Middle frontal gyrus (tissue), 1 donor: ENCODE measurements at regions not wholly inside any gene's neighbourhood (a gene's known extent, or its start where the extent isn't known, plus 50 kb on each side); places are given as distances from the start of the nearest gene placed in this dataset.

Source experiments
- DNase-seq: peaks from one replicate; pipeline ENCODE4 v3.0.0-alpha.2; 2015; ENCODE audit warnings: low spot score; ENCODE audit errors: extremely low spot score

DNA sequence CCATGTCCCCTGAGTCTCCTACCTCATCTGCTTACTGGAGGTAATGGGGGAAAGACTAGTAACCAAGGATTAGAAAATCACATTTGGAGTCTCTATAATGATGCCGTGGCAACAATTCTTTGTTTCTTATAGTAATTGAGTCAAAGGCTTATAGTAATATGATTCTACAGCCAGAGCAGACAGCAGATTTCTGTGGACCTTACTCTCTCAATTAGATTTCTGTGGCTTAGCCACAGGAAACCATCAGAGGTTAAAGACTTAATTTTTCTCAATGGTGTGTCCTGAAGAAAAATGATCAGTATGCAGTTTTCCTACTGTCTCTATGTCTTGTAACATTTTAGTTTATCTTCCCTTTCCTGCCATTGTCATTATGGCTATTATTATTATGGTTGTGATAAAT lies 59.3 kb upstream of the CD180 start:
- no peak for DNase-seq

DNA sequence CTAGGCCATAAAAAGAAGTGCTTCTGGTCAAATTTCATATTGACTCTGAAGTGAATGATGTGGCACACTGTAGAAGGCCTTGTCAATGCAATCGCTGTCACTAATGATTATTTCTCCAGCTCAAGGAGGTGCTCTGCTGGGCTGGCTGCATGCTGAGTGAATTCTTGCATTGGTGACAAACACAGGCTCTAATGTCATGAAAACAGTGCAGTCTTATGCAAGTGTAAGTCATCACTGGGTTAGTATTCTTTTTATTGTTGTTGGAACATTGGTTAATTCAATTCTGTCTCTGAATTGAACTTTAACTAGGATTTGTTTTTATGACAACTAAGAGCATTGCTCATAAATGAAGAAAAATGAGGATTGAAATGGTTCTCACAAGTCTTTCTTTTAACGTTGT lies 57.3 kb upstream of the CD180 start:
- DNase-seq: no peak

DNA sequence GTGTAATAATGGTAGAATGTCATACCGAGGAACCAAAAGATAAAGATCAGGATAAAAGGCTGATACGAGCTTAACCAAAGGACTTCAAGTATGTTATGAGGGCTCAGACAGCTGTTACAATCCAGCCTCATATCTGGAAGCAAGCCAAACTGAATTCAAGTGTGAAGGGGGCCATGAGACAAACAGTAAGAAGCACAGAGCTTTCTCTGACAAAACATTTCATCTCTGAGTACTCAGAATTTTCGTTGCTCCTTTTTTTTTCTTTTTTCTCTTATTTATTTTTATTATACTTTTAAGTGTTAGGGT lies 52.9 kb upstream of the CD180 start:
- DNase-seq: no peak

- DNase-seq: no peak
These were observed 52.3 kb upstream of the CD180 start for GRCh38 chr5:67248703-67249589.

DNA sequence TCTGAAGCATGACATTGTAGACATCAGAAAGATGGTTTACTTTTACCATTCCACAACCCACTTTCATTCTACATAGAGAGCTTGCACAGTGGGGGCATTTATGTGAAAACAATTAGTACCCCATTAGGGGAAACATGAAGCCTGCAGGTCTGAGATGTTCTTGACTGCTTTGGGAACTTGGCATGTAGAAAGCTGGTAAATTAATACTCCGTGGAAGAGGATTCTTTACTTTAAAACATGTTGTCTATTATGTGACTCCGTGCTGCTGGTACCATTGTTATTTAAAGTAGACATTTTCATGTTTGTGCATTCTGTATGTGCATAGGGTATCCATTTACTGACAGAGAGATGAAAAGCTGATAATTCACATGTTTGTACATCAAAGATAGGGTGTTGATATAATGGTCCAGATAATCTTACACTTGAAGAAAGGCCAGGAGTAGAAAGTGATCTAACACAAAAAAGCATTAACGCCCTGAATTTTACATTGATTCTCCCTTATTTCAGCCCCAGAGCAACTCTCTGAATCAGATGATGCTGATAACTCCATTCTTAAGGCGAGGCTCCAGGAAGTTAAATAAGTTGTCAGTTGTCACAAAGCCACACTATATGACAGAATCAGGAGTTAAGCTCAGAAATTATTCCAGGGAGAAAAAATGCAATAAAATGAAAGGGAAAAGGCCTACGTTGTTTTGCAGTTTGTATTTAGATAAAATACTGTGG lies 50.1 kb upstream of the CD180 start:
- no peak for DNase-seq
